ENCODE measurements at regions not wholly inside any gene's neighbourhood (a gene's known extent, or its start where the extent isn't known, plus 50 kb on each side); places are given as distances from the start of the nearest gene placed in this dataset.

DNA sequence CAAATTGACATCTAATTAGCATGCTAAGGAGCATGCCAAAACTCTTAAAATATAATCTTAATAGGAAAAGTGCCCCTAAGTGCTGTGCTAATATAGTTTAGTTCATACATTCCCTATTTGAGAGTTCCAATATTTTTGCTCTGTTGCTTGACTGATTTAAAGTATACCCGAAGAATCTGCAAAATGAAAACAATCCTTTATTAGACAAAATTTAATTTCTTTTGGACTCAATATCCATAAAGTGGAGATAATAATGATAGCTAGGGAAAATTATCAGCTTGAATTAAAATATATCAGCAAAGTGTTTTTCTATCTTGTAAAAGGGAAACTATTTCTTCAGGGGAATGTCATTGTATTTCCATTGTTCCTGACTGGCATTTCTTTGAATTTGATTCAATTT is 196.0 kb upstream of the NPY2R start:
- H3K4me3 ChIP-seq (replicated peaks in 1 of 2; ENCODE audit: low read depth in 2 of 2, low read length in 2 of 2), result no peak overlapping the region
- TF ChIP-seq CTCF (IDR thresholded peaks at IDR 0.05; ENCODE audit: low read depth, low read length), result no peak
- DNase-seq (ENCODE audit: low read depth in 2 of 2), result no peak

DNA sequence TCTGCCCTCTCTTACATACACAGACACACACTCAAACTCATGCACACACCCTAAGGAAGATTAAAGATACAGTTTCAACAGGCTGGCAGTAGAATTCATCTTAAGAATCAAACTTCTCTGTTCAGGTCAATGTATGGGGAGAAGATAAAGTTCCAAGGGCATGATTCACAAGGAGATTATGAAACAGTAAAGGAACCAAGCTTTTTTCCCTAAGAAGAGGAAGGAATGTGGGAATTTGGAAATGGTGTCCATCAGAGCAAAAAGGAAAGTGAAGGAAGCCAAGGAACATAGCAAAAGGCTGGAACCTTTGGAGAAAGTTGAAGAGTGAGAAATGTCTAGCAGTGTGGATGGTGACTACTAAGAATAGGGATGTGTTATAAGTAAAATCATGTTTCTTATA is 191.0 kb upstream of the NPY2R start:
- DNase-seq (ENCODE audit: low read depth in 2 of 2), result peak; percentile 20 to 45
- no peak for TF ChIP-seq CTCF (IDR thresholded peaks at IDR 0.05; ENCODE audit: low read depth, low read length)

GRCh38 chr4:155025762-155026457 is 182.5 kb upstream of the NPY2R start:
- DNase-seq (ENCODE audit: low read depth in 2 of 2), result peak; percentile 77 to 81

More for the DNA sequence above, 191.0 kb upstream of the NPY2R start:
- H3K4me3 ChIP-seq (replicated peaks in 1 of 2; ENCODE audit: low read depth in 2 of 2, low read length in 2 of 2), result no peak overlapping the region

GRCh38 chr4:155026715-155027114 is 181.7 kb upstream of the NPY2R start:
- no peak overlapping the region for H3K4me3 ChIP-seq (replicated peaks in 1 of 2; ENCODE audit: low read depth in 2 of 2, low read length in 2 of 2)
- no peak for TF ChIP-seq CTCF (IDR thresholded peaks at IDR 0.05; ENCODE audit: low read depth, low read length)
- DNase-seq (ENCODE audit: low read depth in 2 of 2), result peak; percentile 15 to 43

More at GRCh38 chr4:155025762-155026457, 182.5 kb upstream of the NPY2R start:
- H3K4me3 ChIP-seq (replicated peaks in 1 of 2; ENCODE audit: low read depth in 2 of 2, low read length in 2 of 2), result no peak overlapping the region
- TF ChIP-seq CTCF (IDR thresholded peaks at IDR 0.05; ENCODE audit: low read depth, low read length), result peak; percentile 72

DNA sequence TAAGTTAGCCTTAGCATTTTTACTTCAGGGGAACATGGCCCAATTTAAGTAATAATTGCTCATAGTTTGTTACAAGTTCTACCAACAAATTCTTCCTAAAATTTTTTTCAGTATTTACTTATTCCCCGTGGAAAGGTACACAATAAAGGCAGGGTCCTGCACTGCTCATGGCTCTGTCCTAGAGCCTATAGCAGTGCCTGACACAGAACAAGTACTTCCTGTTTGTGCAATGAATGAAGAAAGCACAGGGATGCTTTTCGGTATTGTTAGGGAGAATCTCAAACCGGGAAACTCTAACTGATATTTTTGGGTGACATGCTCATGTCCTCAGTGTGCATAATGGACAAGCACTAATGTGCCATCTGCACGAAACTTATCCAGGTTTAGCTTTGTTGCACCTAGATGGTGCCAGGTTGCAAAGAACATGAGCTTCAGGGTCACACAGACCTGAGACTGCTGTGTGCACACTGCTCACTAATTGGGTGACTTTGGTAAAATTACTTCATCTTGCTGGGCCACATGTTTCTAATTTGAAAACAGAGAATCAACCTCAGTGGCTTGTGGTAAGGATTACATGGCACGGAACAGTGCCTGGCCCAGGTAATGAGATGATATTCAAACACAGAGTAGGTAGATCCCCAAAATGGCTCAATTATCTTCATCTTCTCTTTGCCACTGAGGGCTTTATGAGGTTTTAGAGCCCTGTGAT is 175.8 kb upstream of the NPY2R start:
- H3K4me3 ChIP-seq (replicated peaks in 1 of 2; ENCODE audit: low read depth in 2 of 2, low read length in 2 of 2), result no peak overlapping the region
- no peak for TF ChIP-seq CTCF (IDR thresholded peaks at IDR 0.05; ENCODE audit: low read depth, low read length)

DNA sequence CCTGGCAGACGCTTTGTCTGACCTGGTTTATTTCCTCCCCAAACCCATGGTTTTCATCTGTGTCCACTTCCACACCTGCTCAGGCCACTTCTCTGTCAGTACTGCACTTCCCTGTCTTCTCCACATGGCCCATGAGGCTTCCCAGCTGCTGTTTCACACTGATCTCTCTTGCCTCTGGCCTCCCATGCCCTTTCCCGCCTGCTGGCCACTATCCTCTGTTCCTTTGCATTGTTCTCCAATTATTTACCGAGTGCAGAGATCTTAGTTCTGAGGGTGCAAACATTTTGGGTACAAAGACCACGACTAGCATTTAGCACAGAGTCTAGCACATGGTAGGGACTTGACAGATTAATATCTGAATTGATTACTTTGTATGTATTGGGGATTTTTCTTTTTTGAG is 174.8 kb upstream of the NPY2R start:
- no peak overlapping the region for H3K4me3 ChIP-seq (replicated peaks in 1 of 2; ENCODE audit: low read depth in 2 of 2, low read length in 2 of 2)
- no peak for DNase-seq (ENCODE audit: low read depth in 2 of 2)
- TF ChIP-seq CTCF (IDR thresholded peaks at IDR 0.05; ENCODE audit: low read depth, low read length), result no peak

More for the DNA sequence above, 175.8 kb upstream of the NPY2R start:
- DNase-seq (ENCODE audit: low read depth in 2 of 2), result no peak

All from cardiac fibroblast (primary cell).